GM21723 (cell line): ENCODE measurements at regions not wholly inside any gene's neighbourhood (a gene's known extent, or its start where the extent isn't known, plus 50 kb on each side); places are given as distances from the start of the nearest gene placed in this dataset.

Experiments
- ATAC-seq: cut with Tn5 transposase; IDR thresholded peaks from one replicate; pipeline ENCODE4 v1.9.1; 2021; ENCODE audit warnings: mild to moderate bottlenecking, moderate library complexity; ENCODE audit not compliant: unreplicated experiment

- no peak for ATAC-seq
Measured at GRCh38 chr14:84751745-84752144, 778.2 kb upstream of the FLRT2 start.

DNA sequence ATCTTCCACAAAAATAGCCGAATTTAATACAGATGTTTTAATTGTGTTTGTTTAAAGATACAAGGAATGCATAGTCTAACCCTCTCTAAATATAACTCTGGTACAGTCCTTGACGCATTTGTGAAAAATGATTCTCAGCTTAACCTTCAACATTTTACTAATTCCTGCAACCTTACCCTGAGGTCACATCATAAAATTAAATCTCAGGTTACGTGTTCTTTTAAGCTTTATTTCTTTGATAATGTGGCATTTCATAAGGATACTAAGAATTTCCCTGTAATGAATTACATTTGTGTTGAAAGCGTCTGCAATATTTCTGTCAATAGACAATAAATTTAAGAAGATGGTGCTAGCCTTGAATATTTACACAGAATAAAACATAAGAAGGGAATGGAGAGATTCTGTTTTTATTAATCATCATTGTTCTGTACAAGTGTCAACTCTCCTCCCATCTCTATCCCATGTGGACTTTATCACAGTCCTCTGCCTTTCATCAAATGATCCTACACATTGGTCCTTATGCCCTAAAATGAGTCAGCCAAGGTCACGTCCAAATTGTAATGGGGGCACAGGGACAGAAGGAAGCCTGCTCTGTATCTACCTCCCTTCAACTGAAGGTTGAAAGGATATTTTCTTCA is 769.3 kb upstream of the FLRT2 start:
- ATAC-seq, result no peak

DNA sequence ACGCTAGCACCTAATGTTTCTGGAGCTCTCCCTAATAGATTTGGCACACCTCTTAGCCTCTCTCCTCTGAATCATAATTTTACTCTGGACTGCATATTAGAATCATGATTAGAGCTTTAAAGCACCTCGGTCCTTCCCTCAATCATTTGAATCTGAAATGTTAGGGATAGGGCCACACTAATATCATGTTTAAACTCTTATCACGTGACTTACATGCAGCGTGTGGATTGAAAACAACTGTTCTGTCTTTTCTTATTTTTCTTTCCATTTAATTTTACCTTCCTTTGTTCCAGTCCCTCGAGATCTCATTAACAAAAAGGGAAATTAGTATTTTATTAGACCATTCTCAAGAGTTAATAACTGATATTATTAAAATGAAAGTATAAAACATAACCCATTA is 762.5 kb upstream of the FLRT2 start:
- ATAC-seq, result no peak

DNA sequence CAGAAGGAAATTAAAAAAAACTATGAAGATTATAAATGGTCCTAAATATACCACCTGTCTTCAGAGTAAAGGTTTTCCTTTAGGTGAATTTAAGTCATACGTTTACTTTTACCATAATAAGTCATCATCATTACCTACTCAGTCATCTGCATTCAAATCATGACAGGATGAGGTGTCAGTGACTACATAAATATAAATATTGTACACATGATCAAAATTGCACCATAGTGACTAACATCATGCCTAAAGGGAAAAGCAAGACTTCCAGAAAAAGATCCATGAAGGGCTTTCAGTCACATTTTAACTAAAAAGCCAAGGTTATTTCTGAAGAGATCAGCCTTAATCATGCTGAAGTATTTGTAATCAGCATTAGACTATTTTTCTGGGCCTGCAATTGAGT is 759.9 kb upstream of the FLRT2 start:
- ATAC-seq, result no peak

DNA sequence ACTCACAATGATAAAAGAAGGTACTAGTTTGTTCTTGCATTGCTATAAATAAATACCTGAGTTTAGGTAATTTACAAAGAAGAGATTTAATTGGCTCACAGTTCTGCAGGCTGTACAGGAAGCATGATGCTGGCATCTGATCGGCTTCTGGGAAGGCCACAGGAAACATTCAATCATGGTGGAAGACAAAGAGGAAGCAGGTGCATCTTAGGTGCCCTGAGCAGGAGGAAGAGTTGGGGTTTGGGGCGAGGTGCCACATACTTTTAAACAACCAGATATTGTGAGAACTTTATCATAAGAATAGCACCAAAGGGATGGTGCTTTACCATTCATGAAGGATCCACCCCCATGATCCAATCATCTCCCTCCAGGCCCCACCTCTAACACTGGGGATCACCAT is 752.6 kb upstream of the FLRT2 start:
- ATAC-seq, result no peak

DNA sequence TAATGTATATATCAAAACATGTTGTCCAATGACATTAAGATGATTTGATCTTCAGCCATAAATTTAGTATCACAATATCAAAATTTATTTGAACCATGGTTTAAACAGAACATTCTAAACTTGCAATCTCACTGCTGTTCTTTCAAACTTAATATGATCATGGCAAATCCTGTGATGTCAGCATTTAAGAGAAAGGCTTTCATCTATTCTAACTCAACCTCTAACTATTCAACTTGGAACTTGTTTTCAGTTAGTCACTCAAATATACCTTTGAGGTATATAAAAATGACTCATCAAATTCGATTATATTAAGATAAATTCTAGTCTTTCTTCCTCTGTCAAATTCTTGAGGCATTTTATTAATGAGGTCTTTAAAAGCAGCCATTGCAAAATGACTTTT is 747.0 kb upstream of the FLRT2 start:
- no peak for ATAC-seq

DNA sequence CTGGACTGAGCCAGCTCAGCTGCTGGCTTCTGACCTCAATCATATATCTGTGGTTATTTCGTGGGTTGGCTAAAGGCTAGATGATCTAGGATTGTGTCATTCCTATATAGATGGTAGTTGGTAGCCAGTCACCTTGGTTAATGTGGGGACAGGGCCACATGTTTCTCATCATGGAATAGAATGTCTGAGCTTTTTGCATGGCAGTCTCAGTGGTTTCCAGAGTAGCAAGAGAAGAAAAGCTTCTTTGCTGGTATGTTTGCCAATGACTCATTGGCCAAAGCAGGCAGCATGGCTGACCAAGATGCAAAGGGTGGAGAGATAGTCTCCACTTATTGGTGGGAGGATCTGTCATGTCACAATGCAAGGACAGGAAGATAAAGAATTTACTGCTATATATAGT is 746.4 kb upstream of the FLRT2 start:
- ATAC-seq, result no peak

DNA sequence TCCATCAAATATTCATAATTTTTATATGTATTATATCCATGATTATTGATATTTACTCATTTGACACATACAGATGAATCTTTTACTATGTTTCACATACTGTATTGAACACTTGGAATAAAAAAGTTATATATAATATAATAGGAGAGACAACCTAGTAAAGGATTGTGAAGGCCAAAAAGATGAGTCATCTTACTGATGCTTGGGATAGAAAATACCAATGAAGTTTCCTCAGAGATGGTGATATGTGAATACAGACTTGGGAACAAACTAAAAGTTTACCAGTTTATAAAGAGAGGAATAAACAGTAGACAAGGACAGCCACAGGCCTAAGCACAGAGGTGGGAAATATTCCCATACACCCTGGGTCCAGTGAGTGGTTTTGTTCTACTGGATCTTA is 743.9 kb upstream of the FLRT2 start:
- no peak for ATAC-seq

- ATAC-seq, result no peak
Measured at GRCh38 chr14:84789012-84789411, 740.9 kb upstream of the FLRT2 start.

GRCh38 chr14:84792722-84793410 is 737.1 kb upstream of the FLRT2 start:
- no peak for ATAC-seq

DNA sequence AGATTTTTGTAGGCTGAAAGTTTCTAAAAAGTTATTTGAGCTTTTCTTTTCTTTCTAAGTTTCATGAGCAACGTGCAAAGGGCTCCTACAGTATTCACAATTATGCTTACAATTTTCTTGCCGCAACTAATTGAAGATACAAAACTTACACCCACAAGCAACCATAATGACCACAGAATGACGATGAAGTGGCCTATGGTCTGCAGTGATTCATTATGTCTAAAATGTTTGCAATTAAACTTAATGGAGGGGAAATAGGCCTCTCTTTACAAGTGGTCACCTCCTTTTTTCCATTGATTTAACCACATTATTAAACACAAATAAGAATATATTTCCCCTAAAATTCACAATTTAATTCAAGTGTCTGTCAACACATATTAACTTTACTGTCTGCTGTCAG is 732.6 kb upstream of the FLRT2 start:
- ATAC-seq, result no peak

DNA sequence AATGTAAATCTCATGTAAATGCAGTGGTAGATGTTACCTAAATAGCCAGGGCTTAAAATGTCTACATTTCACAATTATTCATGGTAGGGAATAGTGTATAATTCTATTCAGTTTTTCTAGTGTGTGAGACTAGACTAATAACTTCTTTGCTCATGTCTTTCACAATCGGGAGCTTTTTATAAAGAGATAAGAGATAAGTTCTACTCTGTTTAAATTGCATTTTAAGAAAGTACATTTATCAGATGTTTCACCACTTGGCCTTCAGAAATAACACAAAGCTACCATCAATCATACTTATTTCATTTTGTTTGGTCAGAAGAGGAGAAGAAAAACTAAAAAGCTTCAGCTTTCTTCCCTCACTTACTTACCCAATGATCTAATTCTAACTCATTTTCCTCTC is 725.5 kb upstream of the FLRT2 start:
- ATAC-seq, result no peak

DNA sequence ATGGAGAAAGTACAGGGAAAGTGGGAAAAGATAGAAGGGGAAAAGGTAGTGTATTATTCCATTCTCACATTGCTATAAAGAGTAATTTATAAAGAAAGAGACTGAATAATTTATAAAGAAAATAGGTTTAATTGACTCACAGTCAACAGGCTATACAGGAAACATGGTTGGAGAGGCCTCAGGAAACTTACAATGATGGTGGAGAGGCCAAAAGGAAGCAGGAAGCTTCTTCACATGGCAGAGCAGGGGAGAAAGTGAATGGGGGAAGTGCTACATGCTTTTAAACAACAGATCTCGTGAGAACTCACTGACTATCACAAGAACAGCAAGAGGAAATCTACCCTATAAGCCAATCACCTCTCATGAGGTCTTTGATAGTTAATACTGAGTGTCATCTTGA is 725.0 kb upstream of the FLRT2 start:
- no peak for ATAC-seq

DNA sequence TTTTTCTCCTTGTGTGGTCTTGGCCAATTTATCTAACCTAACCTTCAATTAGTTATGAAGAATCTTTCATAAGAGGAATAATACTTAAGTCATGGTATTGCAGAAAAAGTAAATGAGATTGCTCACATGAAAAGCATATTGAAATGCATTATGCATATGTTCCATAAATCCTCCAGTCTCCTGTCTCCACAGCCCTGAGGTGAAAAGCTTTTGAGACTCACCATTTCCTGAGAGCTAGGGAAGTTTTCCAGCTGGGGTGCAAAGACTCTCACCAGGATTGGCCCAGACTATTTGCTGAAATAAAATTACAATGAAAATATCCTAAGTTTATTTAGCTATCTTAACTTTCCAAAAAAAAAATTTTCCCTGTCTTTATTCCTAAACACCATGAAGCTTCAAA is 723.8 kb upstream of the FLRT2 start:
- no peak for ATAC-seq

DNA sequence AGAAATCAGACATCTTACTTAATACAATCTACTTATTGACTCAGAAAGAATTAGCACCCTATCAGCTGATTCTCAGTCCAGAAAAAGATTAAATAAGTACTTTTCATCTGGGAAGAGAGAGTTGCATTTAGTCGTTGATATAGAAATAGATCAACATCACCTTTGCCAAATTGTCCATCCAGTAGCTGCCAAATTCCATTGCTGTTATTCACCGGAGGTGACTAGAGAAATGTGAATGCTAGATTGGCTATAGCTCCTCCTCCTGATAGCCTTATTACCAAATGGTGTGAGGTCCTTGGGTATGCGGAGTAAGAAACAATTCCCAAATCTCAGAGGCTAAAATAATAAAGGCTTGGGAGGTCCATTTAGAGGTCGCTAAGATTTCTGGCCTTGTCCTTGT is 723.3 kb upstream of the FLRT2 start:
- ATAC-seq, result no peak

- no peak for ATAC-seq
Measured at GRCh38 chr14:84807673-84808072, 722.3 kb upstream of the FLRT2 start.

GRCh38 chr14:84809158-84809557 is 720.8 kb upstream of the FLRT2 start:
- ATAC-seq, result no peak

DNA sequence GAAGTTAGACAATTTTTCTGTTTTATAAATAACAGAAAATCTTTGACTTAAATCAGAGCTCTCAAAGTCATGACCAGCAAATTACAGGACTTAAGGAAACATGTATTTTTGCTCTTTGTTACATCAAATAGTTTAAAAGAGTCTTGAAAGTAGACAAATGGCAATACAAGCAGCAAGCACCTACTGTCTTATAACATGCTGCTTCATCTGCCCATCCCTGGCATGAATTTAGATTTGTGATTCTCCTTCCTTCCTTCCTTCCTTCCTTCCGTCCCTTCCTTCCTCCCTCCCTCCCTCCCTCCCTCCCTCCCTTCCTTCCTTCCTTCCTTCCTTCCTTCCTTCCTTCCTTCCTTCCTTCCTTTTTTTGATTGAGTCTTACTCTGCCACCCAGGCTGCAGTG is 715.6 kb upstream of the FLRT2 start:
- no peak for ATAC-seq

GRCh38 chr14:84819528-84819927 is 710.4 kb upstream of the FLRT2 start:
- no peak for ATAC-seq

DNA sequence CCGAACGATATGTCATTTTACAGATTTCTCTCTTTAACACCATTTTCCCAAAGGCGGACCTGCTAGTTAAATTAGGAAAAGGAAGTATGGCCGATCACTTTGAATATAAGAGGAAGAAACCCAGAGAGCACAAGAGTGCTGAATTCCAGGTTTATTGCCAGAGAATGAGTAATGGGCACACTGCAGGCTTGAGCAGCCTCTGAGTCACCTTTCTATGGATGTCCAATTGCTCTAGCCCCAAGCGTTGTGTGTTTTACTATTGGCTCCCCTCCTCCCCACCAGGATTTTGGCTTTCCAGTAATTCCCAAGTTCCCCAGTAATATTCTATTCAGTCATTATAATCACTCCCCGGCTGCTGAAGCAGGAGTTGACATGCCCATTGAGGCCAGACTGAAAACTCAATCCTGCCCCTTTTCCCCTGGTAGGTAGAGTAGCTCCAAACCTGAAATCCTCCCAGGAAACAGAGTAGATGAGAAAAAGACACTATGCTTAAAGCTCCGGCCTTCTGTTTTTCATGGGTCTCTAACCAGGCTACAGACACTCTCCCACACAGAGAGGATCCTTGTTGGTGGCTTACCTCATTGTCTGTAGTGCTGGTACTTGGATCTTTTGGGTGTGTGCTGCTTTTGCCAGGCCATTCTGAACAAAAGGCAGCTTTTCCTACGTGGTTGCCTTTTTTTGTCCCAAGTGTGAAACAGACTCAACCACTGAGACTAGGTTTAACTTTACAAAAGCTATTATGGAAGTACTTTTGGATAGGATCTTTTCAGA is 704.3 kb upstream of the FLRT2 start:
- no peak for ATAC-seq

- ATAC-seq, result no peak
Measured at GRCh38 chr14:84826294-84826693, 703.6 kb upstream of the FLRT2 start.

DNA sequence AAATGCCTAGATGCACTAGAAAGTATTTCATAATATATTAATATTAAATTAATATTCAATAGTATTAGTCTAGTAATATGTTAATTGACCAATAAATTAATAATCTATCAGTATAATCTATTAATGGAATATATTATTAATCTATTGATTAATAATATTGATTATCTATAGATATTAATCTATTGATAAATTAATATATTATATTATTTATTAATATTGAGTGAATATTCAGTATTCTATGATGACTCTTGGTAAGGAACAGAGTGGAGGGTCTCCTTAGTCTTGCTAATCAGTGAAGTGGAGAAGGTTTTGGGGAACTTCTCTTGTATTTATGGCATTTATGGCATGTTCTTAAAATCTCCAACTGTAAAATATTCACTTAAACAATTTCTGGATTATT is 679.3 kb upstream of the FLRT2 start:
- no peak for ATAC-seq
